ENCODE measurements at regions not wholly inside any gene's neighbourhood (a gene's known extent, or its start where the extent isn't known, plus 50 kb on each side); places are given as distances from the start of the nearest gene placed in this dataset.
"Not testable (repeated sequence)": the region's sequence is repeated elsewhere in the genome, so short reads cannot be mapped to it uniquely, and the experiment has no call there.

GRCh38 chr10:6701289-6701688 lies 121.2 kb upstream of the PRKCQ start:
- ChIA-PET POLR2A (no interaction called here), CTCF (no interaction called here)
- Mint-ChIP-seq H3K4me3 (no peak overlapping the region), H3K4me1 (no peaks in the 10 kb centered on the region), H3K36me3 (ENCODE audit: low read depth) (no peaks in the 10 kb centered on the region), H3K27ac (no peak overlapping the region), H3K27me3 (peaks cover 9% of the 10 kb centered on the region), H3K9me3 (no peaks in the 10 kb centered on the region)
- DNase-seq, result no peak

- Mint-ChIP-seq H3K9me3 (no peaks in the 10 kb centered on the region), H3K36me3 (ENCODE audit: low read depth) (no peaks in the 10 kb centered on the region), H3K27me3 (peaks cover 8% of the 10 kb centered on the region), H3K4me3 (no peak overlapping the region), H3K27ac (no peak overlapping the region), H3K4me1 (peaks cover 4% of the 10 kb centered on the region)
- DNase-seq, result no peak
- ChIA-PET POLR2A (no interaction called here), CTCF (interaction anchor here (0.6 to 0.9 kb wide), 2 partner anchors 10 to 855 kb away, joined by 3 read pairs; no protein-coding TSS in a partner anchor)
Measured at GRCh38 chr10:6700066-6700465, 120.0 kb upstream of the PRKCQ start.

GRCh38 chr10:6699336-6699735 lies 119.3 kb upstream of the PRKCQ start:
- H3K27me3 Mint-ChIP-seq, result peaks cover 5% of the 10 kb centered on the region
- H3K4me3 Mint-ChIP-seq, result no peak overlapping the region
- peaks cover 4% of the 10 kb centered on the region for H3K4me1 Mint-ChIP-seq
- H3K27ac Mint-ChIP-seq, result no peak overlapping the region
- no peaks in the 10 kb centered on the region for H3K9me3 Mint-ChIP-seq
- no peak for DNase-seq
- ChIA-PET POLR2A (no interaction called here), CTCF (no interaction called here)
- H3K36me3 Mint-ChIP-seq (ENCODE audit: low read depth), result no peaks in the 10 kb centered on the region

- POLR2A ChIA-PET, result no interaction called here
- Mint-ChIP-seq H3K27ac (no peak overlapping the region), H3K4me3 (no peak overlapping the region), H3K9me3 (no peaks in the 10 kb centered on the region), H3K36me3 (ENCODE audit: low read depth) (no peaks in the 10 kb centered on the region), H3K27me3 (peaks cover 8% of the 10 kb centered on the region), H3K4me1 (peaks cover 4% of the 10 kb centered on the region)
- CTCF ChIA-PET, result interaction anchor here (1.1 kb wide), 1 partner anchor 11 kb away, joined by 4 read pairs; no protein-coding TSS in a partner anchor
- DNase-seq, result no peak
Measured at GRCh38 chr10:6695519-6695918, 115.4 kb upstream of the PRKCQ start.

GRCh38 chr10:6694447-6695140 lies 114.5 kb upstream of the PRKCQ start:
- H3K9me3 Mint-ChIP-seq, result no peaks in the 10 kb centered on the region
- H3K36me3 Mint-ChIP-seq (ENCODE audit: low read depth), result no peaks in the 10 kb centered on the region
- peaks cover 8% of the 10 kb centered on the region for H3K27me3 Mint-ChIP-seq
- ChIA-PET CTCF (no interaction called here), POLR2A (no interaction called here)
- DNase-seq, result no peak
- no peak overlapping the region for H3K27ac Mint-ChIP-seq
- no peak overlapping the region for H3K4me3 Mint-ChIP-seq
- peaks cover 4% of the 10 kb centered on the region for H3K4me1 Mint-ChIP-seq

- POLR2A ChIA-PET, result no interaction called here
- no peaks in the 10 kb centered on the region for H3K9me3 Mint-ChIP-seq
- no peak overlapping the region for H3K4me3 Mint-ChIP-seq
- CTCF ChIA-PET, result no interaction called here
- H3K27ac Mint-ChIP-seq, result no peak overlapping the region
- peaks cover 4% of the 10 kb centered on the region for H3K4me1 Mint-ChIP-seq
- peaks cover 8% of the 10 kb centered on the region for H3K27me3 Mint-ChIP-seq
- H3K36me3 Mint-ChIP-seq (ENCODE audit: low read depth), result no peaks in the 10 kb centered on the region
- no peak for DNase-seq
Measured at GRCh38 chr10:6692856-6693255, 112.8 kb upstream of the PRKCQ start.

GRCh38 chr10:6692103-6692502 lies 112.0 kb upstream of the PRKCQ start:
- Mint-ChIP-seq H3K27ac (no peak overlapping the region), H3K9me3 (no peaks in the 10 kb centered on the region), H3K27me3 (peaks cover 8% of the 10 kb centered on the region), H3K4me1 (peaks cover 4% of the 10 kb centered on the region), H3K36me3 (ENCODE audit: low read depth) (no peaks in the 10 kb centered on the region), H3K4me3 (no peak overlapping the region)
- CTCF ChIA-PET, result no interaction called here
- POLR2A ChIA-PET, result no interaction called here
- no peak for DNase-seq

GRCh38 chr10:6689036-6689435 lies 109.0 kb upstream of the PRKCQ start:
- Mint-ChIP-seq H3K9me3 (no peaks in the 10 kb centered on the region), H3K4me1 (no peaks in the 10 kb centered on the region), H3K27me3 (peaks cover 6% of the 10 kb centered on the region), H3K27ac (no peak overlapping the region), H3K4me3 (no peak overlapping the region), H3K36me3 (ENCODE audit: low read depth) (no peaks in the 10 kb centered on the region)
- no peak for DNase-seq
- ChIA-PET CTCF (interaction anchor here (1.1 kb wide), 1 partner anchor 41 kb away, joined by 3 read pairs; no protein-coding TSS in a partner anchor), POLR2A (no interaction called here)

GRCh38 chr10:6680735-6681134 lies 100.7 kb upstream of the PRKCQ start:
- Mint-ChIP-seq H3K36me3 (ENCODE audit: low read depth) (no peaks in the 10 kb centered on the region), H3K9me3 (no peaks in the 10 kb centered on the region), H3K4me1 (peaks cover 6% of the 10 kb centered on the region), H3K27me3 (peaks cover 48% of the 10 kb centered on the region), H3K27ac (no peak overlapping the region), H3K4me3 (no peak overlapping the region)
- no peak for DNase-seq
- ChIA-PET POLR2A (no interaction called here), CTCF (no interaction called here)

- H3K4me3 Mint-ChIP-seq, result no peak overlapping the region
- CTCF ChIA-PET, result interaction anchor here (0.6 to 1.9 kb wide), 5 partner anchors 16 to 477 kb away, joined by 3 to 4 read pairs (median 3); partner anchors contain the start of gene PFKFB3
- POLR2A ChIA-PET, result interaction anchor here (0.6 kb wide), 1 partner anchor 265 kb away, joined by 3 read pairs; no protein-coding TSS in a partner anchor
Measured at GRCh38 chr10:6678956-6679355, 98.9 kb upstream of the PRKCQ start.

GRCh38 chr10:6678211-6678803 lies 98.2 kb upstream of the PRKCQ start:
- Mint-ChIP-seq H3K4me3 (no peak overlapping the region), H3K36me3 (ENCODE audit: low read depth) (no peaks in the 10 kb centered on the region), H3K9me3 (no peaks in the 10 kb centered on the region), H3K4me1 (peaks cover 8% of the 10 kb centered on the region), H3K27ac (no peak overlapping the region), H3K27me3 (peaks cover 56% of the 10 kb centered on the region)
- DNase-seq, result peak; percentile 69
- ChIA-PET CTCF (interaction anchor here (0.6 to 1.9 kb wide), 5 partner anchors 15 to 476 kb away, joined by 3 to 4 read pairs (median 3); partner anchors contain the start of gene PFKFB3), POLR2A (no interaction called here)

More at GRCh38 chr10:6678956-6679355, 98.9 kb upstream of the PRKCQ start:
- H3K9me3 Mint-ChIP-seq, result no peaks in the 10 kb centered on the region
- no peaks in the 10 kb centered on the region for H3K36me3 Mint-ChIP-seq (ENCODE audit: low read depth)
- peaks cover 8% of the 10 kb centered on the region for H3K4me1 Mint-ChIP-seq
- H3K27me3 Mint-ChIP-seq, result peaks cover 56% of the 10 kb centered on the region
- H3K27ac Mint-ChIP-seq, result no peak overlapping the region
- DNase-seq, result no peak

GRCh38 chr10:6677129-6677528 lies 97.1 kb upstream of the PRKCQ start:
- DNase-seq; H3K4me1 Mint-ChIP-seq; H3K9me3 Mint-ChIP-seq; H3K36me3 Mint-ChIP-seq (ENCODE audit: low read depth); POLR2A ChIA-PET; H3K4me3 Mint-ChIP-seq; H3K27ac Mint-ChIP-seq: not testable (repeated sequence)
- CTCF ChIA-PET, result interaction anchor here (0.6 to 1.6 kb wide), 2 partner anchors 14 to 266 kb away, joined by 3 read pairs; no protein-coding TSS in a partner anchor
- peaks cover 50% of the 10 kb centered on the region for H3K27me3 Mint-ChIP-seq

- Mint-ChIP-seq H3K27ac (no peak overlapping the region), H3K27me3 (peaks cover 27% of the 10 kb centered on the region), H3K4me3 (no peak overlapping the region), H3K36me3 (ENCODE audit: low read depth) (no peaks in the 10 kb centered on the region), H3K4me1 (peaks cover 8% of the 10 kb centered on the region), H3K9me3 (no peaks in the 10 kb centered on the region)
- CTCF ChIA-PET, result no interaction called here
- no peak for DNase-seq
- POLR2A ChIA-PET, result no interaction called here
Measured at GRCh38 chr10:6674291-6674690, 94.2 kb upstream of the PRKCQ start.
